CD4-positive, alpha-beta T cell (primary cell): ENCODE measurements at regions not wholly inside any gene's neighbourhood (a gene's known extent, or its start where the extent isn't known, plus 50 kb on each side); places are given as distances from the start of the nearest gene placed in this dataset.

Source experiments
- ATAC-seq: fragments of 200-7000 bp; cut with Tn5 transposase; one replicate; pipeline ENCODE4 v1.10.0; 2022; ENCODE audit warnings: mild to moderate bottlenecking; ENCODE audit not compliant: poor library complexity
- CTCF ChIA-PET: fragments of 350-600 bp; sonication (Branson Sonifier 250); formaldehyde crosslinking; loops from one replicate; lab custom pipeline; 2021; ENCODE audit warnings: antibody characterized with exemption, inconsistent platforms; lab: Charles Lee
- POLR2A ChIA-PET: fragments of 350-600 bp; sonication (Branson Sonifier 250); formaldehyde crosslinking; loops from one replicate; lab custom pipeline; 2021; ENCODE audit warnings: antibody characterized with exemption, inconsistent platforms; lab: Charles Lee
- DNase-seq, 14 experiments: peaks; one replicate each; pipeline ENCODE4 v3.0.0-alpha.2; 2013 to 2020; ENCODE audit warnings: mixed read lengths in 2 of 14
- H3K27ac ChIP-seq, 2 donors: one replicate each; pipeline versions ENCODE4 v1.5.1 to v1.7.0; 2013; ENCODE audit warnings: low read length in 2 of 2, low read depth in 1 of 2, mild to moderate bottlenecking in 1 of 2
- H3K27me3 ChIP-seq, 2 experiments: 1 replicate in 1 of 2; 2 replicates in 1 of 2; pipeline versions ENCODE4 v1.6.1 to v1.7.0; 2013; ENCODE audit warnings: low read length in 2 of 2, control low read depth in 1 of 2, mild to moderate bottlenecking in 1 of 2, moderate library complexity in 1 of 2; ENCODE audit not compliant: insufficient read depth in 2 of 2, control insufficient read depth in 1 of 2
- H3K36me3 ChIP-seq: one replicate; pipeline ENCODE4 v1.6.1; 2013; ENCODE audit warnings: low read length, control low read depth; ENCODE audit not compliant: insufficient read depth
- H3K4me1 ChIP-seq: one replicate; pipeline ENCODE4 v1.6.1; 2013; ENCODE audit warnings: low read length, control low read depth; ENCODE audit not compliant: insufficient read depth
- H3K4me3 ChIP-seq: one replicate; pipeline ENCODE4 v1.5.1; 2013; ENCODE audit warnings: mild to moderate bottlenecking, low read length, moderate library complexity
- H3K9me3 ChIP-seq, 2 experiments: 1 replicate in 1 of 2; 2 replicates in 1 of 2; pipeline versions ENCODE4 v1.6.1 to v1.7.0; 2013; ENCODE audit warnings: low read length in 2 of 2, mild to moderate bottlenecking in 2 of 2, control low read depth in 1 of 2, moderate library complexity in 1 of 2; ENCODE audit not compliant: control insufficient read depth in 1 of 2, insufficient read depth in 1 of 2
- H3K27ac Mint-ChIP-seq: one replicate; pipeline ENCODE4 v1.8.0; 2020; ENCODE audit warnings: mixed read lengths
- H3K27me3 Mint-ChIP-seq: one replicate; pipeline ENCODE4 v1.8.0; 2021; ENCODE audit warnings: mixed read lengths
- H3K36me3 Mint-ChIP-seq: one replicate; pipeline ENCODE4 v1.8.0; 2021; ENCODE audit warnings: low read depth, mixed read lengths
- H3K4me1 Mint-ChIP-seq: one replicate; pipeline ENCODE4 v1.8.0; 2021; ENCODE audit warnings: low read depth, mixed read lengths
- H3K4me3 Mint-ChIP-seq: one replicate; pipeline ENCODE4 v1.8.0; 2020; ENCODE audit warnings: mild to moderate bottlenecking, mixed read lengths
- H3K9me3 Mint-ChIP-seq: one replicate; pipeline ENCODE4 v1.8.0; 2020; ENCODE audit warnings: mixed read lengths
- CTCF ChIP-seq: fragments of 200-600 bp; IDR thresholded peaks from one replicate; pipeline ENCODE4 v1.8.0; 2022; ENCODE audit warnings: antibody characterized with exemption, mild to moderate bottlenecking
- intact Hi-C, 2 experiments: fragments of 100-400 bp; cut with DNase I in 1 of 2; cut with micrococcal nuclease in 1 of 2; formaldehyde crosslinking; loops; one replicate each; pipeline versions ENCODE4 v1.15.1 to v1.9.0; 2023 to 2025; cut with DNase I, micrococcal nuclease

- no peak for ATAC-seq
Measured at GRCh38 chr2:8462899-8463648, 218.8 kb upstream of the ID2 start.

GRCh38 chr2:8465560-8465959 is 216.3 kb upstream of the ID2 start:
- Mint-ChIP-seq H3K9me3 (no peaks in the 10 kb centered on the region), H3K27ac (no peak overlapping the region), H3K27me3 (no peaks in the 10 kb centered on the region), H3K4me3 (no peak overlapping the region), H3K36me3 (no peaks in the 10 kb centered on the region), H3K4me1 (peaks cover 2% of the 10 kb centered on the region)
- intact Hi-C loops, result no loop called here
- Histone ChIP-seq H3K4me3 (no peak overlapping the region), H3K27me3 (no peaks in the 10 kb centered on the region), H3K4me1 (peaks cover 13% of the 10 kb centered on the region), H3K9me3 (no peaks in the 10 kb centered on the region), H3K27ac (no peak overlapping the region), H3K36me3 (no peaks in the 10 kb centered on the region)
- DNase-seq (no peak), ATAC-seq (no peak)
- ChIA-PET CTCF (no interaction called here), POLR2A (no interaction called here)
- TF ChIP-seq CTCF, result no peak

More at GRCh38 chr2:8462899-8463648, 218.8 kb upstream of the ID2 start:
- Histone ChIP-seq H3K9me3 (no peaks in the 10 kb centered on the region), H3K4me3 (no peak overlapping the region), H3K36me3 (no peaks in the 10 kb centered on the region), H3K4me1 (peaks cover 7% of the 10 kb centered on the region), H3K27me3 (no peaks in the 10 kb centered on the region), H3K27ac (no peak overlapping the region)
- H3K9me3 Mint-ChIP-seq, result no peaks in the 10 kb centered on the region
- no peak overlapping the region for H3K4me3 Mint-ChIP-seq
- no peak for DNase-seq
- H3K4me1 Mint-ChIP-seq, result peaks cover 1% of the 10 kb centered on the region
- H3K27me3 Mint-ChIP-seq, result no peaks in the 10 kb centered on the region
- no peak overlapping the region for H3K27ac Mint-ChIP-seq
- no peaks in the 10 kb centered on the region for H3K36me3 Mint-ChIP-seq
- intact Hi-C loops, result no loop called here
- ChIA-PET POLR2A (no interaction called here), CTCF (no interaction called here)
- TF ChIP-seq CTCF, result no peak

- Histone ChIP-seq H3K4me3 (no peak overlapping the region), H3K9me3 (no peaks in the 10 kb centered on the region), H3K4me1 (peaks cover 51% of the 10 kb centered on the region), H3K27ac (no peak overlapping the region), H3K36me3 (no peaks in the 10 kb centered on the region), H3K27me3 (no peaks in the 10 kb centered on the region)
- peaks cover 31% of the 10 kb centered on the region for H3K4me1 Mint-ChIP-seq
- POLR2A ChIA-PET, result no interaction called here
- H3K36me3 Mint-ChIP-seq, result no peaks in the 10 kb centered on the region
- no peak for DNase-seq
- CTCF ChIA-PET, result no interaction called here
- intact Hi-C loops, result no loop called here
- H3K9me3 Mint-ChIP-seq, result no peaks in the 10 kb centered on the region
- H3K27me3 Mint-ChIP-seq, result no peaks in the 10 kb centered on the region
- TF ChIP-seq CTCF, result no peak
- ATAC-seq, result no peak
- H3K27ac Mint-ChIP-seq, result no peak overlapping the region
- no peak overlapping the region for H3K4me3 Mint-ChIP-seq
Measured at GRCh38 chr2:8469709-8470493, 212.0 kb upstream of the ID2 start.
